GM12878 (cell line): ENCODE measurements at regions not wholly inside any gene's neighbourhood (a gene's known extent, or its start where the extent isn't known, plus 50 kb on each side); places are given as distances from the start of the nearest gene placed in this dataset.

Source experiments
- ATAC-seq: fragments of 200-7000 bp; cut with Tn5 transposase; 3 replicates; pipeline ENCODE4 v1.9.1; 2020; ENCODE audit warnings: mild to moderate bottlenecking, moderate library complexity
- BruUV-seq: library from RNA; stranded (reverse); fragments of 400-500 nt; replicated peaks from 2 replicates; lab custom pipeline; 2021; lab: Mats Ljungman, UMichigan
- CTCF ChIA-PET: fragments of 300-600 bp; sonication (Branson Sonifier 250); formaldehyde crosslinking; extraction: SDS; loops from one replicate; lab custom pipeline; 2021; ENCODE audit warnings: inconsistent platforms; lab: Yijun Ruan, JAX
- POLR2A ChIA-PET: fragments of 350-600 bp; formaldehyde crosslinking; extraction: SDS; loops from one replicate; lab custom pipeline; 2021; ENCODE audit warnings: inconsistent platforms; lab: Charles Lee
- RAD21 ChIA-PET: fragments of 300-600 bp; sonication (Branson Sonifier 250); formaldehyde crosslinking; loops from one replicate; lab custom pipeline; 2023; ENCODE audit warnings: antibody characterized with exemption; ENCODE audit not compliant: unreplicated experiment; lab: Charles Lee
- SMC1A ChIA-PET: fragments of 300-600 bp; sonication (Branson Sonifier 250); formaldehyde crosslinking; loops from one replicate; lab custom pipeline; 2023; ENCODE audit not compliant: unreplicated experiment, uncharacterized antibody; lab: Charles Lee
- DNase-seq: peaks from one replicate; pipeline ENCODE4 v3.0.0-alpha.2; 2011; ENCODE audit warnings: low read depth, low spot score
- FAIRE-seq: peaks from 3 replicates; lab custom pipeline; 2011; peaks lifted over from hg19 to GRCh38; lab: Jason Lieb, UNC
- H2AFZ ChIP-seq: 2 replicates; pipeline ENCODE4 v1.6.0; 2011; ENCODE audit warnings: low read depth, low read length, control low read depth; ENCODE audit not compliant: control insufficient read depth
- H3K27ac ChIP-seq: 2 replicates; pipeline ENCODE4 v1.5.1; 2011; ENCODE audit warnings: control low read depth; ENCODE audit not compliant: control insufficient read depth, insufficient read depth
- H3K27me3 ChIP-seq, 2 experiments: replicated peaks in 1 of 2; 2 replicates each; pipeline versions ENCODE4 v1.6.0 to v1.6.1; 2011; ENCODE audit warnings: low read length in 1 of 2; ENCODE audit not compliant: control insufficient read depth in 2 of 2, insufficient read depth in 2 of 2
- H3K36me3 ChIP-seq, 2 experiments: 2 replicates each; pipeline ENCODE4 v1.5.1; 2011; ENCODE audit warnings: low read length in 1 of 2; ENCODE audit not compliant: control insufficient read depth in 2 of 2, insufficient read depth in 2 of 2
- H3K4me1 ChIP-seq: 2 replicates; pipeline ENCODE4 v1.6.1; 2011; ENCODE audit warnings: mild to moderate bottlenecking, low read length, moderate library complexity, mixed read lengths; ENCODE audit not compliant: control insufficient read depth, insufficient read depth
- H3K4me2 ChIP-seq: 2 replicates; pipeline ENCODE4 v1.6.0; 2011; ENCODE audit warnings: control low read depth; ENCODE audit not compliant: control insufficient read depth, insufficient read depth
- H3K4me3 ChIP-seq: fragments of 200-600 bp; sonication (generic); 2 replicates; pipeline ENCODE4 v1.5.1; 2016
- H3K79me2 ChIP-seq: 2 replicates; pipeline ENCODE4 v1.6.0; 2011; ENCODE audit warnings: low read length; ENCODE audit not compliant: control insufficient read depth, insufficient read depth
- H3K9ac ChIP-seq: 2 replicates; pipeline ENCODE4 v1.8.0; 2011; ENCODE audit warnings: low read length, control low read depth, mixed read lengths; ENCODE audit not compliant: control insufficient read depth, insufficient read depth
- H3K9me3 ChIP-seq: replicated peaks from 3 replicates; pipeline ENCODE4 v1.5.1; 2011; ENCODE audit warnings: mild to moderate bottlenecking, low read length; ENCODE audit not compliant: control insufficient read depth, insufficient read depth
- H4K20me1 ChIP-seq: 2 replicates; pipeline ENCODE4 v1.6.0; 2011; ENCODE audit not compliant: control insufficient read depth, insufficient read depth
- CEBPZ ChIP-seq: fragments of 150-350 bp; IDR thresholded peaks from 2 replicates; pipeline ENCODE4 v1.6.1; 2016; ENCODE audit warnings: low read depth, low read length
- ESRRA ChIP-seq: IDR thresholded peaks from 2 replicates; pipeline ENCODE4 v1.6.1; 2012; ENCODE audit warnings: mild to moderate bottlenecking, low read length, improper control_type of control experiment
- GABPA ChIP-seq: IDR thresholded peaks from 2 replicates; pipeline ENCODE4 v1.6.1; 2014; ENCODE audit warnings: antibody characterized with exemption, low read depth, mild to moderate bottlenecking, inconsistent platforms
- HDGF ChIP-seq: fragments of 450-650 bp; IDR thresholded peaks from 2 replicates; pipeline ENCODE4 v1.6.1; 2016; ENCODE audit warnings: antibody characterized with exemption
- KAT2A ChIP-seq: conservative IDR thresholded peaks from 2 replicates; pipeline ENCODE4 v1.6.1; 2011; ENCODE audit warnings: low read depth, low read length; ENCODE audit not compliant: control insufficient read depth
- NFIC ChIP-seq: IDR thresholded peaks from 2 replicates; pipeline ENCODE4 v1.6.1; 2012; ENCODE audit warnings: low read depth, mild to moderate bottlenecking, inconsistent platforms, low read length, moderate library complexity
- NFXL1 ChIP-seq: fragments of 450-650 bp; IDR thresholded peaks from 2 replicates; pipeline ENCODE4 v1.6.1; 2017; ENCODE audit warnings: antibody characterized with exemption, mild to moderate bottlenecking, borderline replicate concordance
- NFYA ChIP-seq: IDR thresholded peaks from 2 replicates; pipeline ENCODE4 v1.6.1; 2011; ENCODE audit warnings: low read depth, mild to moderate bottlenecking, low read length, improper control_type of control experiment, borderline replicate concordance
- RAD21 ChIP-seq: IDR thresholded peaks from 2 replicates; pipeline ENCODE4 v1.6.1; 2011; ENCODE audit warnings: mild to moderate bottlenecking, low read depth, low read length, moderate library complexity; ENCODE audit not compliant: insufficient read depth
- RBBP5 ChIP-seq: fragments of 200-600 bp; sonication (generic); conservative IDR thresholded peaks from 2 replicates; pipeline ENCODE4 v1.6.1; 2016
- RFX5 ChIP-seq: IDR thresholded peaks from 2 replicates; pipeline ENCODE4 v1.6.1; 2011; ENCODE audit warnings: low read depth, low read length, improper control_type of control experiment
- TAF1 ChIP-seq: IDR thresholded peaks from 2 replicates; pipeline ENCODE4 v1.6.1; 2011; ENCODE audit warnings: mild to moderate bottlenecking, low read depth, low read length, borderline replicate concordance
- WRNIP1 ChIP-seq: IDR thresholded peaks from 2 replicates; pipeline ENCODE4 v1.6.1; 2011; ENCODE audit warnings: low read depth, low read length, improper control_type of control experiment, borderline replicate concordance
- ZBED1 ChIP-seq: IDR thresholded peaks from 2 replicates; pipeline ENCODE4 v1.6.1; 2016; ENCODE audit warnings: borderline replicate concordance
- ZNF207 ChIP-seq: fragments of 450-650 bp; IDR thresholded peaks from 2 replicates; pipeline ENCODE4 v1.6.1; 2014; ENCODE audit warnings: antibody characterized with exemption, mild to moderate bottlenecking, borderline replicate concordance
- WGBS: methylation state at CpG from one replicate; pipeline ENCODE4 v1.1.6; 2016; ENCODE audit warnings: low lambda C conversion rate; ENCODE audit not compliant: insufficient replicate concordance, insufficient coverage; ENCODE audit errors: missing lambda C conversion rate; 5-methylcytosine and 5-hydroxymethylcytosine counted together
- in situ Hi-C: fragments of 300-500 bp; cut with MboI; formaldehyde crosslinking; loops from 9 replicates; pipeline ENCODE4 v1.14.3; 2018; ENCODE audit warnings: mixed read lengths
- intact Hi-C: fragments of 100-400 bp; cut with micrococcal nuclease; formaldehyde crosslinking; loops from one replicate; pipeline ENCODE4 v1.14.2; 2022; ENCODE audit not compliant: unreplicated experiment

- CTCF ChIA-PET, result no interaction called here
- no peak overlapping the region for H2AFZ ChIP-seq
- H3K4me1 ChIP-seq, result no peaks in the 10 kb centered on the region
- DNase-seq, result no peak
- ATAC-seq, result no peak
- peaks cover 1% of the 10 kb centered on the region; the same call in 1 of the 3 replicates for H3K9me3 ChIP-seq
- in situ Hi-C loops, result no loop called here
- no peaks in the 10 kb centered on the region for H3K36me3 ChIP-seq
- no peaks in the 10 kb centered on the region for H4K20me1 ChIP-seq
- H3K79me2 ChIP-seq, result no peaks in the 10 kb centered on the region
- RAD21 ChIA-PET, result no interaction called here
- SMC1A ChIA-PET, result interaction anchor here (0.5 to 1.9 kb wide), 3 partner anchors 11 to 195 kb away, joined by 3 to 9 read pairs (median 4); no protein-coding TSS in a partner anchor
- H3K4me3 ChIP-seq, result no peak overlapping the region
- FAIRE-seq, result no peak
- no peak overlapping the region for H3K4me2 ChIP-seq
- H3K27me3 ChIP-seq, result no peaks in the 10 kb centered on the region
- POLR2A ChIA-PET, result no interaction called here
- intact Hi-C loops, result no loop called here
- no peak for TF ChIP-seq WRNIP1
- no peak for TF ChIP-seq ESRRA
- no peak for TF ChIP-seq RFX5
- TF ChIP-seq NFYA, result no peak
- no peak for TF ChIP-seq NFXL1
- TF ChIP-seq GABPA, result no peak
- no peak for TF ChIP-seq CEBPZ
- TF ChIP-seq TAF1, result no peak
- TF ChIP-seq KAT2A, result no peak
- TF ChIP-seq NFIC, result no peak
- no peak for TF ChIP-seq ZBED1
- no peak for TF ChIP-seq RBBP5
- no peak for TF ChIP-seq RAD21
- TF ChIP-seq HDGF, result no peak
- no peak for TF ChIP-seq ZNF207
- WGBS, result 95% methylated on average over 3 of the region's 3 CpGs
- no peak overlapping the region for H3K27ac ChIP-seq
- no peak overlapping the region for H3K9ac ChIP-seq
- no TSS peak for BruUV-seq
These were observed 98.0 kb upstream of the F13A1 start for GRCh38 chr6:6418421-6418820.
